ENCODE measurements at regions not wholly inside any gene's neighbourhood (a gene's known extent, or its start where the extent isn't known, plus 50 kb on each side); places are given as distances from the start of the nearest gene placed in this dataset.

DNA sequence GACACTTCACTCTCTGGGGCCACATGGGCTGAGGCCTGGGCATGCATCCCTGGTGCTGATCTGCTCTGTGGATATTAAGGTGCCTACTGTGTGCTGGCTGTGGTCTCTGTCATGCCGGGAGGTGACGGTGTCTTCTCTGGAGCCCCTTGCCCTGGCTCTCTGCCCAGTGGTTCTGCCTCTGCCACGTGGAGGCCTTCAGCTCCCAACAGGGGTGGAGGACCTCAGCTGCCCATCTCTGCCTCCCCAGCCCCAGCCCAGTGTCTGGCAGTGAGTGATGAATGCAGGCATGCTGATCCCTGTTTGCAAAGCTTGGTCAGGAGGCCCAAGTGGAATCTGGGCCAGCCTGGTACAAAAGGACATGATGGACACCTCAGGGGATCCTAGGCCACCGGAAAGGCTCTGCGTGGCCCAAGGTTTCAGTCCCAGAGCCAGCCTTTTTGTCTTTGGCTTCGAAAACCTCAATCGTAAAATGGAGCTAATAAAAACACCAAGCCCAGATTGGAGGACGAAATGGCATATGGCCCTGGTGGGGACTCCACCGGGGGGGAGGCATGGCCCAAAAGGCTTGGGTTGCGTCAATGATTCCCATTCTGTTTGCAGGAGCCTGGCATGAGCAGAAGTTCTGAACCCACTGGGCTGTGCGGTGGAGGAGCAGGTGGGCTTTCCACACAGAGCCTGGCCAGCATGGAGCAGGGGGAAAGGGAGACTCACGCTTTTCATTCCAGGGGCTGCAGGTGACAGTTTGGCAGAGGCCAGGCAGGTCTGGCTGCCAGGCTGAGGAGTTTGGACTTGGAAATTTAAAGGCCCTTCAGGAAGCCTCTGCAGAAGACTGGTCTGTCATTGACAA is 54.7 kb upstream of the KLF13 start:
- no peak for TF ChIP-seq CTCF (IDR thresholded peaks at IDR 0.05 in 4 of 5, conservative IDR thresholded peaks at IDR 0.05 in 1 of 5)
- no peak for TF ChIP-seq POLR2A (IDR thresholded peaks at IDR 0.05)

Data from gastrocnemius medialis (tissue), 4 donors.